GM12872 (cell line): ENCODE measurements at regions not wholly inside any gene's neighbourhood (a gene's known extent, or its start where the extent isn't known, plus 50 kb on each side); places are given as distances from the start of the nearest gene placed in this dataset.
A peak's percentile ranks its signal among the peaks of the same experiment; 100 is the strongest.

ENCODE experiments used
- CTCF ChIP-seq: IDR thresholded peaks from 3 replicates; pipeline ENCODE4 v1.5.1; 2011; ENCODE audit warnings: low read depth, mild to moderate bottlenecking, low read length, moderate library complexity; ENCODE audit not compliant: insufficient read depth

DNA sequence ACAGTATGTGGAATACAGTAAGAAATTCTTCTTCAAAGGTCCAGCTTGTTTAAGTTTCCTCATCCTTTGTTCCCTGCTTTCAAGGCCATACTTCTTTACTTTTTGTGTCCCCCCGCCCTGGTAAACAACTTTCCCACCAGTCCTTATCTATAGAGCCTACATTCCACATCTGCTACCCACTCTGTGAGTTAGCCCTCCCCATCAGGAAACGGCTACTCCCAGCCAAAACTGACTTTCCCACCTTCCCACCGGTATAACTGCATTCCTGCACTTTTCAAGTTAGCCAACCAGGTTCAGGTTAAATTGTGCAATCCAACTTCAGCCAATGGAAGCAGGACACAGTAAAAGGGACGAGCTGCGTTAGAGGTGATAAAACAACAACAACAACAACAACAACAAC, 186.9 kb downstream of the DDX3Y start:
- TF ChIP-seq CTCF, result no peak

DNA sequence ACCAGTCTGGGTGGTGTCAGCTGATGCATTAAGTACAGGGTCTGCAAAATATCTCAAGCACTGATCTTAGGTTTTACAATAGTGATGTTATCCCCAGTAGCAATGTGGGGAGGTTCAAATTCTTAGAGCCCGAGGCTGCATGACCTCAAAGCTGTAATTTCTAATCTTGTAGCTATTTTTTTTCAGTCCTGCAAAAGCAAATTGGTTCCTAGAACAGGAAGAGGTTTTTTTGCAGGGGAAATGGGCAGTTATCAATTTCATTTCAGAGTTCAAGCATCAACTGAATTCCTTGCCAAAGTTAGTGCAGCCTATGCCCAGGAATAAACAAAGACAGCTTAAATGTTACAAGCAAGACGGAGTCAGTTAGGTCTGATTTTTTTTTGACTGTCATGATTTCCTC, 188.3 kb downstream of the DDX3Y start:
- TF ChIP-seq CTCF, result no peak

DNA sequence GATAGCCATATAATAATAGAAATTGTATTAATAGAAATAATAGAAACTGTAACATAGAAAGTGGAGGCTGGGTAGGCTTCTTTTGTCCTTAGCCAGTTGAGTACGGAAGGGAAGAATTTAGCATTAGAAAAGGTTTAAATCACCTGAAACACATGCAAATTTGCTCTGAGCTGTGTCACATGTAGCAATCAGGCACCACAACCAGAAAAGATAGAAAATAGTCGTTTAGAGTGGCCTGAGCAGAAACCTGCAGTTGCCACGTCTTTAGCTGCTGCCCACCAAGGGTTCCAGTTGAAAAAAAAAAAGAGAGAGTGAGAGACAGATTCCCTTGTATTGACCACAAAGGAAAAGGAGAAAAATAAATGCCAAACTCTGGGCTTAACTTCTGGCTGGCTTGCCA, 188.8 kb downstream of the DDX3Y start:
- TF ChIP-seq CTCF, result no peak

- peak; percentile 18; the same call in 1 of the 3 replicates for TF ChIP-seq CTCF
Observed at GRCh38 chrY:13094411-13094810, 189.7 kb downstream of the DDX3Y start.

GRCh38 chrY:13094904-13095600, 190.4 kb downstream of the DDX3Y start:
- TF ChIP-seq CTCF, result no peak

GRCh38 chrY:13126881-13127456, 222.3 kb downstream of the DDX3Y start:
- no peak for TF ChIP-seq CTCF

- TF ChIP-seq CTCF, result no peak
Observed at GRCh38 chrY:13127476-13127875, 222.8 kb downstream of the DDX3Y start.
